ENCODE measurements at regions not wholly inside any gene's neighbourhood (a gene's known extent, or its start where the extent isn't known, plus 50 kb on each side); places are given as distances from the start of the nearest gene placed in this dataset.

DNA sequence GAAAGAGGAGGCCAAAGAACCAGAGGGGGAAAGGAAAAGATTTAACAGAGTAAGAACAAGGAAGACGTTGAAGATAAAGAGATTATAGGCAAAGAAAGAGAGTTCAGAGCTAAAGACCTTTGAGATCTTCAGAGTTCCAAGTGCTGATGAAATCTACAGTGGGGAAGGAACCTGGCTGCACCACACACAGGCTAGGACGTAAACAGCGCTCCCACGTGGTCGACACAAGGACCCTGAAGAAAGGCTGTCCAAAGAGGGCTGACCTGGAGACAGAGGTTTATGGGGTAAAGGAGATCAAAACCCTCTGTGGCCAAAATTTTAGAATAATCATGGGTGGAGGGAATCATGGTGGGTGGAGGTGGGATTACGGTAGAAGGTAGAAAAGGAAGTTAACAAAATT is 121.6 kb downstream of the PMP22 start:
- H3K9me3 ChIP-seq (ENCODE audit: control insufficient read depth in 2 of 2, insufficient read depth in 1 of 2, low read length in 1 of 2) = peaks cover 0 to 1% of the 10 kb centered on the region in 2 donors
- H3K36me3 ChIP-seq (ENCODE audit: control insufficient read depth in 2 of 2, insufficient read depth in 2 of 2, low read length in 1 of 2) = no peaks in the 10 kb centered on the region
- H3K4me3 ChIP-seq (ENCODE audit: low read length in 2 of 2) = no peak overlapping the region
- no peaks in the 10 kb centered on the region for H3K27me3 ChIP-seq (ENCODE audit: control insufficient read depth in 2 of 2, insufficient read depth in 1 of 2, low read length in 1 of 2)
- H3K27ac ChIP-seq (ENCODE audit: low read depth in 1 of 2, low read length in 1 of 2) = no peak overlapping the region
- 78% methylated on average over 6 of the region's 6 CpGs for WGBS
- H3K4me1 ChIP-seq (ENCODE audit: control insufficient read depth in 2 of 2, insufficient read depth in 2 of 2, low read length in 2 of 2) = no peaks in the 10 kb centered on the region
- no peak for DNase-seq (ENCODE audit: low read depth in 6 of 9, low spot score in 9 of 9)

DNA sequence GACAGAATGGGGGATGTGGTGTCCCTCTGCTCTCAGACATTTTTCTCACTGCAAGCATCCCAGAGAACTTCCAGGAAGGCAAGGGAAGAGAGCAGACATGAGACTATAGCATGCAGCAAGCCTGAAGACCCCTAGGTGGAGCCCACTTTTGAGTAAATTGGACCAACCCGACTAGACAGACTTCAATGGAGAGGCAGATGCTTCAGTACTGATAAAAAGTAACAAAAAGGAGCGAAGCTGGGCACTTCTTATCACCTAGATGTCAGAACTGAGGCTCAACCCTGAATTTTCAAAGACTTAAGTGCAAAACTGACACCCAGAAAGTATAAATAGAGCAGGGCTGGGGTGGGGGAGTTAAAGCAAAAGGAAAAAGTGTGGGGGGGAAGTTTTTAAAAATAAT is 130.8 kb downstream of the PMP22 start:
- no peak overlapping the region for H3K27ac ChIP-seq (ENCODE audit: low read depth in 1 of 2, low read length in 1 of 2)
- no peaks in the 10 kb centered on the region for H3K4me1 ChIP-seq (ENCODE audit: control insufficient read depth in 2 of 2, insufficient read depth in 2 of 2, low read length in 2 of 2)
- no peak overlapping the region for H3K4me3 ChIP-seq (ENCODE audit: low read length in 2 of 2)
- H3K27me3 ChIP-seq (ENCODE audit: control insufficient read depth in 2 of 2, insufficient read depth in 1 of 2, low read length in 1 of 2) = no peaks in the 10 kb centered on the region
- no peaks in the 10 kb centered on the region for H3K9me3 ChIP-seq (ENCODE audit: control insufficient read depth in 2 of 2, insufficient read depth in 1 of 2, low read length in 1 of 2)
- WGBS = 76% methylated on average over 2 of the region's 2 CpGs
- H3K36me3 ChIP-seq (ENCODE audit: control insufficient read depth in 2 of 2, insufficient read depth in 2 of 2, low read length in 1 of 2) = no peaks in the 10 kb centered on the region
- DNase-seq (ENCODE audit: low read depth in 6 of 9, low spot score in 9 of 9) = no peak

DNA sequence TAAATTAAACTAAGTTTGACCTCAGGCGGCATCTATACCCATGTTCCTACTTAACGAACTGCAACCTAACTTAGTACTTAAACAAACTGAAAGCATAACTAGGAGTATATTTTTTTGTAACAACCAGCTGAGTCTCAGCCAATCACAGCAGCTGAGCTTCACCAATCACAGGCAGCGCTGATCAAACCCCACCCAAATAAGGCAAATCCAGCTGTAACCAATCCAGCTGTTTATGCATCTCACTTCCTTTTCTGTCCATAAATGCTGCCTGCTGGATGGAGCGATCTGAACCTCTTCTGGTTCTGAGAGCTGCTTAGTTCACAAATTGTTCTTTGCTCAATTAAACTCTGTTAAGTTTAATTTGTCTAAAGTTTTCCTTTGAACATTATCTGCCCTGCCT is 131.3 kb downstream of the PMP22 start:
- 95% methylated on average over 4 of the region's 4 CpGs for WGBS
- no peaks in the 10 kb centered on the region for H3K27me3 ChIP-seq (ENCODE audit: control insufficient read depth in 2 of 2, insufficient read depth in 1 of 2, low read length in 1 of 2)
- DNase-seq (ENCODE audit: low read depth in 6 of 9, low spot score in 9 of 9) = no peak
- H3K4me3 ChIP-seq (ENCODE audit: low read length in 2 of 2) = no peak overlapping the region
- H3K4me1 ChIP-seq (ENCODE audit: control insufficient read depth in 2 of 2, insufficient read depth in 2 of 2, low read length in 2 of 2) = no peaks in the 10 kb centered on the region
- no peaks in the 10 kb centered on the region for H3K36me3 ChIP-seq (ENCODE audit: control insufficient read depth in 2 of 2, insufficient read depth in 2 of 2, low read length in 1 of 2)
- no peak overlapping the region for H3K27ac ChIP-seq (ENCODE audit: low read depth in 1 of 2, low read length in 1 of 2)
- H3K9me3 ChIP-seq (ENCODE audit: control insufficient read depth in 2 of 2, insufficient read depth in 1 of 2, low read length in 1 of 2) = no peaks in the 10 kb centered on the region

DNA sequence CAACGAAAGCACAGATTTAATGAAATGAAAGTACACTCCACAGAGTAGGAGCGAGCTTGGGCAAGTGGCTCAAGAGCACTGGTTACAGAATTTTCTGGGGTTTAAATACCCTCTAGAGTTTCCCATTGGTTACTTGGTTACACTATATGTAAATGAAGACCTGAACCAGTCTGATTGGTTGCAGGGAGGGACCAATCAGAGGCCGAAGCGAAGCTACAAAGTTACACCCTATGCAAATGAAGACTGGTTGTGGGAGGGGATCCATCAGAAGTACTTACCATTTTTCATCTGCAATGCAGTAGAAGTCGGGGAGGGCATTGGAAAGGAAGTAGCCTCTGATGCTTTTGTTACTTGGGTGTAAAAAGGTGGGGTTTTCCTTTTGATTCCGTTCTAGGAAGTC is 132.0 kb downstream of the PMP22 start:
- Histone ChIP-seq H3K9me3 (ENCODE audit: control insufficient read depth in 2 of 2, insufficient read depth in 1 of 2, low read length in 1 of 2) (no peaks in the 10 kb centered on the region), H3K27ac (ENCODE audit: low read depth in 1 of 2, low read length in 1 of 2) (no peak overlapping the region), H3K27me3 (ENCODE audit: control insufficient read depth in 2 of 2, insufficient read depth in 1 of 2, low read length in 1 of 2) (no peaks in the 10 kb centered on the region), H3K4me1 (ENCODE audit: control insufficient read depth in 2 of 2, insufficient read depth in 2 of 2, low read length in 2 of 2) (no peaks in the 10 kb centered on the region), H3K4me3 (ENCODE audit: low read length in 2 of 2) (no peak overlapping the region), H3K36me3 (ENCODE audit: control insufficient read depth in 2 of 2, insufficient read depth in 2 of 2, low read length in 1 of 2) (no peaks in the 10 kb centered on the region)
- WGBS = 96% methylated on average over 6 of the region's 6 CpGs
- no peak for DNase-seq (ENCODE audit: low read depth in 6 of 9, low spot score in 9 of 9)

DNA sequence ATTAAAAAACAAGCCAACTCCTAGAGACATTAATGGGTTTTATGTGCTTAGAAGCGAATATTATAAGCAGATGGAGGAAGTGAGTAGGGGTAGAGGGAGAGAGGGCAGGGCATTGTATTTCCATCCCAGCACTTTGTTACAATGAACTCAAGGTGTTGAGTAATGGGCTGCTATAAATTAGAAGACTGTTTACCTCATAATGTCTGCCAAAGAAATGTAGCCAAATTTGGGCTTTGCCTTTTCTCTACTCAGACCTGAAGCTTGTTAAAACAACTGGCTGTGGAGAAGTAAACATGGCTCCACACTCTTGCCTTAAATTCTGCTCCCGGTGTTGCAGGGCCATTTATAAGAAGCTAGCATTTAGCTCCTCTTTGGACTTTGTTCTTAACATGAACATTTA is 134.7 kb downstream of the PMP22 start:
- Histone ChIP-seq H3K36me3 (ENCODE audit: control insufficient read depth in 2 of 2, insufficient read depth in 2 of 2, low read length in 1 of 2) (no peaks in the 10 kb centered on the region), H3K27ac (ENCODE audit: low read depth in 1 of 2, low read length in 1 of 2) (no peak overlapping the region), H3K27me3 (ENCODE audit: control insufficient read depth in 2 of 2, insufficient read depth in 1 of 2, low read length in 1 of 2) (no peaks in the 10 kb centered on the region), H3K9me3 (ENCODE audit: control insufficient read depth in 2 of 2, insufficient read depth in 1 of 2, low read length in 1 of 2) (no peaks in the 10 kb centered on the region), H3K4me1 (ENCODE audit: control insufficient read depth in 2 of 2, insufficient read depth in 2 of 2, low read length in 2 of 2) (no peaks in the 10 kb centered on the region), H3K4me3 (ENCODE audit: low read length in 2 of 2) (no peak overlapping the region)
- 67% methylated on average over 2 of the region's 2 CpGs for WGBS
- DNase-seq (ENCODE audit: low read depth in 6 of 9, low spot score in 9 of 9) = no peak

DNA sequence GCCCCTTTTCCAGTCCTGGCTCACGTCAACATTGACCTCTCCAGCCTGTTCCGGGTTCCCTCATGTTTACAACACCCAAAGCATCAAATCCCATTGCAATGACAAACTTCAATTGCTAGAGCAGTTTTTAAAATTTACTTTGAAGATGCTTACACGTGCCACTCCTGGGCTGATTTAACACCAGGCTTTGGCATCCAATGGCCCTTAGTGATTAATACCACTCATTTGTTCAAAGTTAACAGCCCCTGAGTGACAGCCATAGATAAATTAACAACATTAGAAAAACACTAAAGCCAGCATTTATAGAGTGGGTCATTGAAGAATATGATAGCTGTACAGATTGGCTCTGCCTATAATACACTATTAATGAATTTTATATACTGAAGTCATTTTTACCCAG is 135.1 kb downstream of the PMP22 start:
- WGBS = 60% methylated on average over 3 of the region's 3 CpGs
- Histone ChIP-seq H3K9me3 (ENCODE audit: control insufficient read depth in 2 of 2, insufficient read depth in 1 of 2, low read length in 1 of 2) (no peaks in the 10 kb centered on the region), H3K4me3 (ENCODE audit: low read length in 2 of 2) (no peak overlapping the region), H3K27ac (ENCODE audit: low read depth in 1 of 2, low read length in 1 of 2) (no peak overlapping the region), H3K36me3 (ENCODE audit: control insufficient read depth in 2 of 2, insufficient read depth in 2 of 2, low read length in 1 of 2) (no peaks in the 10 kb centered on the region), H3K4me1 (ENCODE audit: control insufficient read depth in 2 of 2, insufficient read depth in 2 of 2, low read length in 2 of 2) (no peaks in the 10 kb centered on the region), H3K27me3 (ENCODE audit: control insufficient read depth in 2 of 2, insufficient read depth in 1 of 2, low read length in 1 of 2) (no peaks in the 10 kb centered on the region)
- DNase-seq (ENCODE audit: low read depth in 6 of 9, low spot score in 9 of 9) = no peak

DNA sequence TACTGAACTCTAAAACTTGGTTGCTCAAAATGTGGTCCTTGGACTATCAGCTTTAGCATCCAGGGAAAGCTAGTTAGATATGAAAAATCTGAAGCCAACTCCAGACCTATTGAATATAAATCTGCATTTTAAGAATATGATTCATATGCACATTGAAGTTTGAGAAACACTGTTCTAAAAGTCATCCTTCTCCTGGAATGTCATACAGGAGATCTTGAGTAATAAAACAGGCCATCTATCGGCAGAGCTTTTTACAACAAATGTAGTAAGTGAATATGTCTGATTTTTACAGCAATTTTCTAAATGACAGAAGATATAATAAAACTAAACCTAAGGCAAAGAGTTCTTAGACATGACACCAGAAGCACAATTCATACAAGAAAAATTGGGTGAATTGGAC is 140.4 kb downstream of the PMP22 start:
- no peak overlapping the region for H3K4me3 ChIP-seq (ENCODE audit: low read length in 2 of 2)
- H3K36me3 ChIP-seq (ENCODE audit: control insufficient read depth in 2 of 2, insufficient read depth in 2 of 2, low read length in 1 of 2) = no peaks in the 10 kb centered on the region
- H3K9me3 ChIP-seq (ENCODE audit: control insufficient read depth in 2 of 2, insufficient read depth in 1 of 2, low read length in 1 of 2) = no peaks in the 10 kb centered on the region
- WGBS = 72% methylated on average over 1 of the region's 1 CpG
- no peaks in the 10 kb centered on the region for H3K4me1 ChIP-seq (ENCODE audit: control insufficient read depth in 2 of 2, insufficient read depth in 2 of 2, low read length in 2 of 2)
- H3K27ac ChIP-seq (ENCODE audit: low read depth in 1 of 2, low read length in 1 of 2) = no peak overlapping the region
- no peaks in the 10 kb centered on the region for H3K27me3 ChIP-seq (ENCODE audit: control insufficient read depth in 2 of 2, insufficient read depth in 1 of 2, low read length in 1 of 2)
- no peak for DNase-seq (ENCODE audit: low read depth in 6 of 9, low spot score in 9 of 9)

DNA sequence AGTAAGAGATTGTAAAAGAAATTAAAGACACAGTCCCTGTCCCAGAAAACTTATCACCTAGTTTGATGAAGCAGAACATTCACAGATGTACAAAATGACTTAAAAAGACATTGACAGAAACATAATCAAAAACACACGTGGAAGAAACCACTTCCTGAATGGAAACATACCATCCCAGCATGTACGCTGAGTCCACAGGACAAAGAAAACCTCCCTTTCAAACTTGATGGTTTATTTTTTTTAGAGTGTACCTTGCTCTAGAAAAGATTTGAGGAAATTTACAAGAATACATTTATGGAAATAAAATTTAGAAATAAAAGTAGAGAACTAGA is 140.9 kb downstream of the PMP22 start:
- WGBS = 13% methylated on average over 2 of the region's 2 CpGs
- Histone ChIP-seq H3K27ac (ENCODE audit: low read depth in 1 of 2, low read length in 1 of 2) (no peak overlapping the region), H3K36me3 (ENCODE audit: control insufficient read depth in 2 of 2, insufficient read depth in 2 of 2, low read length in 1 of 2) (no peaks in the 10 kb centered on the region), H3K27me3 (ENCODE audit: control insufficient read depth in 2 of 2, insufficient read depth in 1 of 2, low read length in 1 of 2) (no peaks in the 10 kb centered on the region), H3K4me1 (ENCODE audit: control insufficient read depth in 2 of 2, insufficient read depth in 2 of 2, low read length in 2 of 2) (no peaks in the 10 kb centered on the region), H3K9me3 (ENCODE audit: control insufficient read depth in 2 of 2, insufficient read depth in 1 of 2, low read length in 1 of 2) (no peaks in the 10 kb centered on the region), H3K4me3 (ENCODE audit: low read length in 2 of 2) (no peak overlapping the region)
- DNase-seq (ENCODE audit: low read depth in 6 of 9, low spot score in 9 of 9) = no peak

DNA sequence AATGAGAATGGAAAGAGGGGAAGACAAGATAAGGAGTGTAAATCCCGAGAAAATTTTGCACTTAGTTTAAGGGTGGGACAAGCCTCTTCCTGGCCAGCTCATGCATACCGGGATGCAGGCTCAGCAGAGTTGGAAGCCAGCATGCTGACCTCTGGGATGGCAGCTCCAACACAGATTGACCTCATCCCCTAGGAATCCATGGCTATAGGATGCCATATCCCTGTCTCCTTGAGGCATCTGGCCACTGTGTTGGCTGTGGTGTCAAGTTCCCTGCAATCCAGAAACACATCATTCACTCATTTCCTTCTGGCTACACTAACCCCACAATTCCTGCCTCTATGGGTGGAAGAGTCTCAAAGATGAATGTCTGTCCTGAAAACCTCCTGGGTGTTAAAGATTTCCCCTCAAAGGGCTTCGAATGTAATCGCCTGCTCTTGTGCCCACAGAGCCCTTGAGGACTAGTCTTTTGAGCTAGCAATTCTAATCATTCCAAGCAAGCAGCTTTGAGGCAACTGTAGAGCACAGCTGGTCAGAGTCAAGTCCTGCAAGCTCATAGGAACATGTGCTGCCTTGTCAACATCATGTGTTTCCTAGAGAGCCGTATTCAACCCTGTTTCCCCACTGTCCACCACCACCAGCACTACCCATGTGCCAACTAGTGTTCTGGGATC is 141.4 kb downstream of the PMP22 start:
- Histone ChIP-seq H3K36me3 (ENCODE audit: control insufficient read depth in 2 of 2, insufficient read depth in 2 of 2, low read length in 1 of 2) (no peaks in the 10 kb centered on the region), H3K27ac (ENCODE audit: low read depth in 1 of 2, low read length in 1 of 2) (no peak overlapping the region), H3K9me3 (ENCODE audit: control insufficient read depth in 2 of 2, insufficient read depth in 1 of 2, low read length in 1 of 2) (no peaks in the 10 kb centered on the region), H3K4me1 (ENCODE audit: control insufficient read depth in 2 of 2, insufficient read depth in 2 of 2, low read length in 2 of 2) (no peaks in the 10 kb centered on the region), H3K27me3 (ENCODE audit: control insufficient read depth in 2 of 2, insufficient read depth in 1 of 2, low read length in 1 of 2) (no peaks in the 10 kb centered on the region), H3K4me3 (ENCODE audit: low read length in 2 of 2) (no peak overlapping the region)
- DNase-seq (ENCODE audit: low read depth in 6 of 9, low spot score in 9 of 9) = no peak
- WGBS = 83% methylated on average over 5 of the region's 5 CpGs

DNA sequence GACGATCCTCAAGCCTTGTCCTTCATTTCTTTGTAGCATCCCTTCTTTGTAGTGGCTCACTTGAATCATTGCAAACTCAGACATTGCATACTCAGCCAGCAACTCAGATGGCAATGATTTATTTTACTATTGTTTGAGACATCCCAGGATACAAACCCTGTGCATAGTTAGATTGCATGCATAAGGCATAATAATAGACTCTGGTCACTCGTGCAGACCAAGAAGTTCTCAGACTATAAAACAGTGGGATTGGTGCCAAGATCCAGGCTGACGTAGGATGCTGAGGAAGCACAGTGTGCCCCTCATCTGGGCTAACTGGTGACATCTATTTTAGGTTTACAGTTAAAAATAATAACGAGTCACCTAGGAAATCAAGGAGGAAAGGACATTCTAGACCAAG is 142.3 kb downstream of the PMP22 start:
- no peaks in the 10 kb centered on the region for H3K27me3 ChIP-seq (ENCODE audit: control insufficient read depth in 2 of 2, insufficient read depth in 1 of 2, low read length in 1 of 2)
- no peaks in the 10 kb centered on the region for H3K4me1 ChIP-seq (ENCODE audit: control insufficient read depth in 2 of 2, insufficient read depth in 2 of 2, low read length in 2 of 2)
- H3K27ac ChIP-seq (ENCODE audit: low read depth in 1 of 2, low read length in 1 of 2) = no peak overlapping the region
- H3K4me3 ChIP-seq (ENCODE audit: low read length in 2 of 2) = no peak overlapping the region
- WGBS = 85% methylated on average over 4 of the region's 4 CpGs
- H3K9me3 ChIP-seq (ENCODE audit: control insufficient read depth in 2 of 2, insufficient read depth in 1 of 2, low read length in 1 of 2) = no peaks in the 10 kb centered on the region
- DNase-seq (ENCODE audit: low read depth in 6 of 9, low spot score in 9 of 9) = no peak
- no peaks in the 10 kb centered on the region for H3K36me3 ChIP-seq (ENCODE audit: control insufficient read depth in 2 of 2, insufficient read depth in 2 of 2, low read length in 1 of 2)

All from thymus (tissue), 11 donors.